ENCODE measurements at regions not wholly inside any gene's neighbourhood (a gene's known extent, or its start where the extent isn't known, plus 50 kb on each side); places are given as distances from the start of the nearest gene placed in this dataset.
"Not testable (repeated sequence)": the region's sequence is repeated elsewhere in the genome, so short reads cannot be mapped to it uniquely, and the experiment has no call there.

DNA sequence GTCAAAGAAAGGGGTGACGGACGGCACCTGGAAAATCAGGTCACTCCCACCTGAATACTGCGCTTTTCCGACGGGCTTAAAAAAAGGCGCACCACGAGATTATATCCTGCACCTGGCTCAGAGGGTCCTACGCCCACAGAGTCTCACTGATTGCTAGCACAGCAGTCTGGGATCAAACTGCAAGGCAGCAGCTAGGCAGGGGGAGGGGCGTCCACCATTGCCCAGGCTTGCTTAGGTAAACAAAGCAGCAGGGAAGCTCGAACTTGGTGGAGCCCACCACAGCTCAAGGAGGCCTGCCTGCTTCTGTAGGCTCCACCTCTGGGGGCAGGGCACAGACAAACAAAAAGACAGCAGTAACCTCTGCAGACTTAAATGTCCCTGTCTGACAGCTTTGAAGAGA lies 277.3 kb upstream of the ST8SIA4 start:
- not testable (repeated sequence) for TF ChIP-seq EZH2 (IDR thresholded peaks at IDR 0.05; ENCODE audit: insufficient read depth, poor library complexity, severe bottlenecking); EZH2phosphoT487 (IDR thresholded peaks at IDR 0.05; ENCODE audit: insufficient read depth, low read depth)

All from GM23248 (cell line).